HG03460 (cell line): ENCODE measurements at regions not wholly inside any gene's neighbourhood (a gene's known extent, or its start where the extent isn't known, plus 50 kb on each side); places are given as distances from the start of the nearest gene placed in this dataset.
"Not testable (repeated sequence)": the region's sequence is repeated elsewhere in the genome, so short reads cannot be mapped to it uniquely, and the experiment has no call there.

ENCODE experiments used
- ATAC-seq: cut with Tn5 transposase; IDR thresholded peaks from one replicate; pipeline ENCODE4 v1.9.1; 2021; ENCODE audit not compliant: unreplicated experiment

GRCh38 chr14:55766071-55766470 lies 186.1 kb downstream of the KTN1 start:
- no peak for ATAC-seq

DNA sequence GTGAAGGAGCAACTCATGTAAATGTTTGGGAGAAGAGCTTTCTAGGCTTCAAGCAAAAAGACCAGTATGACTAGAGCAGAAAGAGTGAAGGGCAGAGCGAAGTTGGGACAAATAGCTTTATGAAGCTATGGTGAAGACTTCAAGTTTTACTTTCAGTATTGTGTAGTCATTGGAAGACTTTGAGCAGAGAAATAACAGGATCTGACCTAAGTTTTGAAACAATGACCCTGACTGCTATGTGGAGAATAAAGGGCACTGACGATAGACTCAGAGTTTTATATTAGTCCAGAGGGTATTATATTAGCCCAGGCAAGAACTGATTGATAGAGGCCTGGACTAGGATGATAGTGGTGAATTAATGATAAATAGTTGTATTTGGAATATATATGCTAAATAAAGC lies 187.3 kb downstream of the KTN1 start:
- no peak for ATAC-seq

DNA sequence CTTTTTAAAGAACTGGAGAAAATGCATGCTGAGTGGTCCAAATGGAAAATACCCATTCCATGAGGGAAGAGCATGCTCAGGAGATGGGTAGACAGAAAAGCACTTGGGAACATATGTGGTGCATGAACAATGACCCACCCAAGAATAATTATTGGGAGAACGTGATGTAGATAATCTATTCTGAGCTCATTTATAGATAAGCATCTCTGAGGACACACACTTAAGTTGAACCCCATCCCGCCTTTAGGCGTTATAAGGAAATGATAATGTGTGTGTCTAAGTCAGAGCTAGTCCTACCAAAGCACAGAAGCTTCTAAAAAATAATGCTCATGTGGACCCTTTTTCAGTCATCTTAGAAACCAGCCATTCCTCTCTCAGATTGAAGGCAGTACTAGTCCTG lies 189.9 kb downstream of the KTN1 start:
- no peak for ATAC-seq

DNA sequence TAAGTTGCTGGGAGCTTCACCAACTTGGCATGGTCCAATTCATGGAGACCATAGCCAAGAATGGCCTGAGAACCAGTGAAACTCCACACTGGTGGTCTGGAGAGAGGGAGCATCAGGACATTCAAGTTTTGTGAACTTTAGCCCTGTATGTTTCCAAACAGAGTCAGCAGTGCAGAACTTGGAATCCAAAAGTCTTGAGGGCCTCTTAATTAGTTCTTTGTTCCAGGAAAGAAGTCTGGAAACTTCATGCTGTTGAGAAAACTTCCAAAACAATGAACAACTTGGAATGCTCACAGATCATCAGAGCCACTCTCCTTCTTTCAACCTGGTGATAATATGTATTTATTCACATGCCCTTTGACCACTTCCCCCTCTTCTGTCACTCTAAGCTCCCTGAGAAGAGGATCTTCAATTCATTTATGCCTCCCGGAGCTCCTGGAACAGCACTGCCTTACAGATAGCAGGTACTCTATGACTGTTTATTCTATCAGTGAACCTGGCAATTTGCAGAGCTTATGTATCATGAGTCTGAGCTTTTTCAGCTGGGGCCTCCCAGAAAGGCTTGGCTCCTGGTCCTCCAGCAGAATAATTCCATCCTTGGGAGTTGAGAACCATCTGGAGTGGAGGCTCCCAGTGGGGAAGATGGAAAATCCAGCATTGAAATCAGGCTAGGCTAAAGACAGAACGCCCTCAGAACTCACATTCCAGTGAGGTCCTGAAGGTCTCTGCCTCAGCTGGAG lies 191.4 kb downstream of the KTN1 start:
- no peak for ATAC-seq

- no peak for ATAC-seq
These were observed 192.5 kb downstream of the KTN1 start for GRCh38 chr14:55772486-55772885.

GRCh38 chr14:55773312-55773711 lies 193.3 kb downstream of the KTN1 start:
- no peak for ATAC-seq

GRCh38 chr14:55773984-55774545 lies 194.1 kb downstream of the KTN1 start:
- no peak for ATAC-seq

- no peak for ATAC-seq
These were observed 197.9 kb downstream of the KTN1 start for GRCh38 chr14:55777877-55778276.

- no peak for ATAC-seq
These were observed 200.3 kb downstream of the KTN1 start for GRCh38 chr14:55780156-55780946.

- ATAC-seq = no peak
These were observed 201.0 kb downstream of the KTN1 start for GRCh38 chr14:55781046-55781445.

DNA sequence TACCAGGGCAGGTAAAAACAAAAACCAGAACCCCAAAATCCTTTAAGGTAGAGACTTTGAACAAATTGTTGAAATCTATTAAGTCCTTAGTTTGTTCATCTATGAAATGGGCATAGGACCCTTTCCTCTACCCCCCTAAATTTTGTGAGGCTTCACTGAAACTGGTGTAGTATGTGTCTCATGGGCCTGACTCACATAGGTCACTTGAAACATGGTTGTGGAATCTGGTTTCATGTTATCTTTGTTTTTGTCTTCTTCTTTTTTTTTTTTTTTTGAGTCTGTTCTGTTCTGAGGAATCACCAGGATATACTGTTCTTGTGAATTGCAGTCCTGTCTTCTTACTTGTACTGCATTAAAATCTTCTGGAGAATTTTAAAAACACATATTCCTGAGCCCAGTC lies 202.2 kb downstream of the KTN1 start:
- ATAC-seq = no peak

- ATAC-seq = no peak
These were observed 209.4 kb downstream of the KTN1 start for GRCh38 chr14:55789406-55789805.

- ATAC-seq = no peak
These were observed 214.9 kb downstream of the KTN1 start for GRCh38 chr14:55794655-55795595.

DNA sequence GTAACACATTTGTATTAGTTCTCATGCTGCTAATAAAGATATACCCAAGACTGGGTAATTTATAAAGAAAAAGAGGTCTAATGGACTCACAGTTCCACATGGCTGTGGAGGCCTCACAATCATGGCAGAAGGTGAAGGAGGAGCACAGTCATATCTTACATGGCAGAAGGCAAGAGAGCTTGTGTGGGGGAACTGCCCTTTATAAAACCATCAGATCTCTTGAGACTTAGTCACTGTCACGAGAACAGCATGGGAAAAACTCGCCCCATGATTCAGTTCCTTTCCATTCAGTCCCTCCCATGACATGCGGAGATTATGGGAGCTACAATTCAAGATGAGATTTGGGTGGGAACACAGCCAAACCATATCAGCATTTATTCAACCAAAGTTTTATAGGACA lies 216.5 kb downstream of the KTN1 start:
- not testable (repeated sequence) for ATAC-seq

DNA sequence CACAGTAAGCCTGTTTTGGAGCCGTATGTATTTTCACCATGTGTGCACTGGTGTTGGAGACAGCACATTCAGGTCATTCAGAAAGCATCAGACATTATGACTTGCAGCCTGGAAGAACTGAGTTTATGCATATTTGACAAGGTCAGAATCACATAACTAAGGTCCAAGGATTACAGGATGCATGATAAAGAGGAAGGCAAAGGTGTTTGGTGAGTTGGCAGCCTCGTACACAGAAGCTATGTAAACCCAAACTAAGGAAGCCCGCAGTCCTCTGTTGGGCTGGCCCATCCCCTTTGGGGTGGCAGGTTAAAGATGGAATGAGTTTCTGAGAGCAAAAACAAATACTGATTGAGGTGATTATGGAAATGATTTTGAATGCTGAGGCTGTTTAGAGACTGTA lies 218.4 kb downstream of the KTN1 start:
- no peak for ATAC-seq

- no peak for ATAC-seq
These were observed 219.6 kb downstream of the KTN1 start for GRCh38 chr14:55799508-55800095.

GRCh38 chr14:55800156-55800785 lies 220.3 kb downstream of the KTN1 start:
- ATAC-seq = no peak

DNA sequence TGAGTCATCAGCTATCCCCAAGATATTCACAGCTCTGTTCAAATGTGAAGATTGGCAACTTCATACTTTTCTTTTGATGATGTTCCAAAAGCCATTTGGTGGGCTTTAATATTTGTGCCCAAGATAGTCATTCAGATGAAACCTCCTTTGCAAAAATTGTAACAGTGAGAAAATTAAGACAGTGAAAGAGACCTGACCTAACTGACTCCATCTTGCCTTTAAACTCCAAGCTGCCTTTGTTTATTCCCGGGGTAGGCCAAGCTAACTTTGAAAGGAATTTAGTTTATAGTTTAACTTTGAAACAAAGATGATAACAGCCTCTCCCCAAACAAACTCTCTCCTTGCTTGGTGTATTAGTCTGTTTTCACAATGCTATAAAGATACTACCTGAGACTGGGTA lies 221.1 kb downstream of the KTN1 start:
- ATAC-seq = no peak

- no peak for ATAC-seq
These were observed 223.2 kb downstream of the KTN1 start for GRCh38 chr14:55802986-55803872.
